Activated naive CD8-positive, alpha-beta T cell treated with anti-CD3 and anti-CD28 coated beads, Interleukin-2, amount 50 U/mL, for 24 hours (primary cell): ENCODE measurements at regions not wholly inside any gene's neighbourhood (a gene's known extent, or its start where the extent isn't known, plus 50 kb on each side); places are given as distances from the start of the nearest gene placed in this dataset.

Source experiments
- ATAC-seq: fragments of 150-1000 bp; cut with Tn5 transposase; one replicate; pipeline ENCODE4 v1.10.0; 2021
- DNase-seq: peaks from one replicate; pipeline ENCODE4 v3.0.0; 2021
- H3K27ac Mint-ChIP-seq: one replicate; pipeline ENCODE4 v1.8.0; 2021; ENCODE audit warnings: mild to moderate bottlenecking, mixed read lengths
- H3K27me3 Mint-ChIP-seq: one replicate; pipeline ENCODE4 v1.8.0; 2021; ENCODE audit warnings: mixed read lengths
- H3K36me3 Mint-ChIP-seq: one replicate; pipeline ENCODE4 v1.8.0; 2021; ENCODE audit warnings: low read depth, mixed read lengths
- H3K4me1 Mint-ChIP-seq: one replicate; pipeline ENCODE4 v1.8.0; 2021; ENCODE audit warnings: mixed read lengths
- H3K4me3 Mint-ChIP-seq: one replicate; pipeline ENCODE4 v1.8.0; 2021; ENCODE audit warnings: mild to moderate bottlenecking, moderate library complexity, mixed read lengths
- H3K9me3 Mint-ChIP-seq: one replicate; pipeline ENCODE4 v1.8.0; 2021; ENCODE audit warnings: mixed read lengths

DNA sequence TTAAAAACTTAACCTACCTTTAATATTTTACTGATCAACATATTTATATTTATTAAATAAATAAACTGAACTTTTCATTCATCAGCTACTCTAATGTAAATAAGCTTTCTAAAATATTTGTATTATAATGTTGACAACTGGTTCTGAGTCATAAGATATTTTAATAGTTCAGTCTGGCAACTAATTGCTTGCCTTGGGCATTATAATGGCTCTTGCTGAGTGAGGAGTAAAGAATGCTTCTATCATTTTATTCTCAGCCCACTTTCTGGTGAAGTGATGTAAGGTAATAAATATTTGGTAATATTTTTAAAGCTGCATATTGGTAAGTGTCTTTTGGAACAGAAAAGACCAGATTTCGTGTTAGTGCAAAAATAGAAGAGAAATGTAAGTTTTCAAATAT lies 81.5 kb downstream of the DIPK2A start:
- ATAC-seq, result no peak
- DNase-seq, result no peak
- H3K9me3 Mint-ChIP-seq, result no peaks in the 10 kb centered on the region
- H3K4me1 Mint-ChIP-seq, result no peaks in the 10 kb centered on the region
- H3K36me3 Mint-ChIP-seq, result no peaks in the 10 kb centered on the region
- no peak overlapping the region for H3K27ac Mint-ChIP-seq
- no peaks in the 10 kb centered on the region for H3K27me3 Mint-ChIP-seq
- H3K4me3 Mint-ChIP-seq, result no peak overlapping the region

DNA sequence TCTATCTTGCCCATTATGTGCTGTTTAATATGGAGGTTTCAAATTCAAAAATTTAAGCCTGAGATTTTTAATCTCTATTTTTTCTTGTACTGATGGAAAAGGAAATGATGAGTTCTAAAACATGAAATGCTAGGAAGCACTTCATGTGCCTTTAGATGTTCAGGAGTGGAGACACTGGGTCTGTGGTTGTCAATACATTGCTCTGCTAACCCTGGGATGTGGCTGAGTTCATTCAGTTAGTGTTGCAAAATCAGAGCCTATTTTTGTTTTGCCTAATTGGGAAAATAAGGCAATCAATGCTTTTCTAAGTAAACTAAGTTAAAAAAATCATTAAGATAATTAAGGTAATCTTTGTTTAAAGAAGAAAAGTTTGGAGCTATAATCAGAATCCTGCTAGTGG lies 83.1 kb downstream of the DIPK2A start:
- Mint-ChIP-seq H3K27ac (no peak overlapping the region), H3K36me3 (no peaks in the 10 kb centered on the region), H3K4me1 (no peaks in the 10 kb centered on the region)

DNA sequence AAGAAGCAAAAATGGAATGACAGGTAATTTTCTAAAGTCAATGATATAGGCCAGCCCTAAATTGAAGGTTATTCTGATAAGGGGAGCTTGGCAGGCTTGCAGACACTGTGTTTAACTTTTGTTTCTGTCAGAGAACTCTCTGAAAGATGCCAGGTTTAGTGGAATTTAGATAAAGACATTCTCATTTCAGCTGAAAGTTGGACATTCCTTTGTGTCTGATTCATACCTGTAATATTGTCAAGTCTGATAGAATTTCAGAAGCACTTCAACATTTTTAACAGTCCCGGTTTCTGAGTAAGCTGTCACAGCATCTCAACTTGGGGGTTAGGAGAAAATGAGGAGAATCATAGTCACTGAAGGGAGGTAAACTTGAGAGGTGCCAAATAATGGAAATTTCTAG lies 84.0 kb downstream of the DIPK2A start:
- Mint-ChIP-seq H3K4me1 (no peaks in the 10 kb centered on the region), H3K27ac (no peak overlapping the region), H3K4me3 (no peak overlapping the region), H3K36me3 (no peaks in the 10 kb centered on the region), H3K9me3 (no peaks in the 10 kb centered on the region), H3K27me3 (no peaks in the 10 kb centered on the region)
- ATAC-seq (no peak), DNase-seq (no peak)

More for the DNA sequence above, 83.1 kb downstream of the DIPK2A start:
- no peaks in the 10 kb centered on the region for H3K9me3 Mint-ChIP-seq
- ATAC-seq, result no peak
- no peaks in the 10 kb centered on the region for H3K27me3 Mint-ChIP-seq
- no peak for DNase-seq
- no peak overlapping the region for H3K4me3 Mint-ChIP-seq

DNA sequence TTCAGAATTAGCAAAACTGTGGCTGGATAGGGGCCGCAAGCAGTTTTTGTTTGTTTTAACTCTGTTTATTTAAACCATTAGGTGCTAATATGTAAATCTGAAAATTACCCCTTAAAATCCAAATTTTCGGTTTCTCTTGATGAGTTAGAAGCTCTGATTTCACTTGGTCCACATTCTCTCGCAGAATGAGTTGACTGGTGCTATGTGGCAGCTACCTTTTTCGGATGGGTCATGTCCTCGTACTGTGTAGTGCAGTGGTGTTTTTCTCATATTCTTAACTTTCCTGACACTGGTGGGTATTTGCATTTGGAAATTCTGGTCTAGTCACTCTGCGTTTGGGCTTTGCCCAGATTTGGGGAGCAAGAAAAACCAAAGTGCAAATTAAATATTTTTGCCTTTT lies 87.1 kb downstream of the DIPK2A start:
- Mint-ChIP-seq H3K27ac (no peak overlapping the region), H3K36me3 (no peaks in the 10 kb centered on the region), H3K4me3 (no peak overlapping the region), H3K9me3 (no peaks in the 10 kb centered on the region), H3K27me3 (no peaks in the 10 kb centered on the region), H3K4me1 (no peaks in the 10 kb centered on the region)
- DNase-seq, result no peak
- no peak for ATAC-seq

DNA sequence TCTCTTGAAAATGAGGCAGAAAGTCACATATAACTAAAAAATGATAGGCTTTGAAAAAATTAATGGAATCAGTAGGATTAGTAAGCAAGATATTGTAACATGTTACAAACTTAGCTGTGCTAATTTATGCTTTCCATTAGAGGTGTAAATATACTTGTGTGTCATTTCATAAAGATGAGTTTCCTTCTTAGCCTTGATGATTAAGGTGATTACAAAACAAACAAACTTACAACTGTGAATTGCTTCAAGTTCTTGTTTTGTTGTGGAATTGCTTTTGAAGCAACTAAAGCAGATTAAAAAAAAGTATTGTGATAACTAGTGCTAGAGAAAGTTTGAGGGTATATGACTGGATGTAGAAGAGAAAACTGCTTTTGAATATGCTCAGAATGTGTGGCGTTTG lies 87.9 kb downstream of the DIPK2A start:
- Mint-ChIP-seq H3K9me3 (no peaks in the 10 kb centered on the region), H3K36me3 (no peaks in the 10 kb centered on the region), H3K27ac (no peak overlapping the region), H3K4me1 (no peaks in the 10 kb centered on the region), H3K27me3 (no peaks in the 10 kb centered on the region), H3K4me3 (no peak overlapping the region)
- DNase-seq, result no peak
- no peak for ATAC-seq

DNA sequence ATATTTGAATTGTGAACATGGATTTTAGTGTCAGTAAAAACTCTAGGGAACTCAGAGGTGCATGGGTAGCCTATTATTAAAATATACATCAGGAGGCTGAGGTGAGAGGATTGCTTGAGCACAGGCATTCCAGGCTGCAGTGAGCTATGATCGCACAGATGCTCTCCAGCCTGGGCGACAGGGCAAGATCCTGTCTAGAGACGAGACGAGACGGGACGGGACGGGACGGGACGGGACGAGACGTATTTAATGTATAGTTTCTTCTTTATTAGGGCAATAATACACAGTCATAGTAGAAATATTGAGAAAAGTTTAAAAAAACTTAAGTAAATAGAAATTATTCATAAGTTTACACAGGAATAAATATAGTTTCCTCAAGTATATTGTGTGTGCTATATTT lies 89.3 kb downstream of the DIPK2A start:
- DNase-seq (no peak), ATAC-seq (no peak)
- Mint-ChIP-seq H3K4me1 (no peaks in the 10 kb centered on the region), H3K27me3 (no peaks in the 10 kb centered on the region), H3K4me3 (no peak overlapping the region), H3K27ac (no peak overlapping the region), H3K36me3 (no peaks in the 10 kb centered on the region), H3K9me3 (no peaks in the 10 kb centered on the region)

DNA sequence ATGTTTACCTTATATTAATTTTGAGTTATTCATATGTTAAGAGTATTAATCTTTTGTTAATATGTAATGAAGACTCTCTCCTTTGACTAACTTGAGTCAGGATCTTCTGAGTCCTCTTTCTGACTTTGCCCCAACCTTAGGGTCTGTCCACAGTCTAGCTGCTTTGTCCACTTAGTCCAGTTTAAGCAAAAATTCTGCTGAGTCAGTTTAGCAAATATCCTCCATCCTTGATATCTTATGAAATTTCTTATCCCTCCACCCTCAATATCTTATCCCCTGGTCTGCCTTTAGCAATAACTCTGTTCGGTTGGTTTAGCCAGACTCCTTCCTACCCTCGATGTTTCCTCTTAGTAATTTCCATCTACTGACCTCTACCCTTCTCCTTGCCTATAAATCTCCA lies 91.7 kb downstream of the DIPK2A start:
- no peaks in the 10 kb centered on the region for H3K36me3 Mint-ChIP-seq
- no peaks in the 10 kb centered on the region for H3K27me3 Mint-ChIP-seq
- ATAC-seq (no peak), DNase-seq (no peak)
- H3K4me1 Mint-ChIP-seq, result no peaks in the 10 kb centered on the region
- H3K4me3 Mint-ChIP-seq, result no peak overlapping the region
- no peaks in the 10 kb centered on the region for H3K9me3 Mint-ChIP-seq
- no peak overlapping the region for H3K27ac Mint-ChIP-seq

DNA sequence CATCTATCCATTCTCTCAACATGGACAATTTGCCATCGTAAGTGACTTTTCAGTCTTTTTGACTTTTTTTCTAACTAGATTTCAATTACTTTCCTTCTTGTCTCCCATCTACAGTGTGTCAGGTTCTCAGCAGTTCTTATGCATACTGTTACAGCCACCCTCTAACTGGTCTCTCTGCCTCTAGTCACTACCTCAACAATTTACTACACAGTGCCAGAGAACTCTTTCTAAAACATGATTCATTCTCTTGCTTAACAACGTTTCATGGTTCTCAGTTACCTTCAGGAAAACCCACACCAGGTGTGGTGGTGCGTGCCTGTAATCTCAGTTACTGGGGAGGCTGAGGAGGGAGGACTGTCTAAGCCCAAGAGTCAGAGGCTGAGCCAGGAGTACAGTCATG lies 95.4 kb downstream of the DIPK2A start:
- no peak for DNase-seq
- ATAC-seq, result no peak
- Mint-ChIP-seq H3K36me3 (peaks cover 2% of the 10 kb centered on the region), H3K9me3 (peaks cover 19% of the 10 kb centered on the region), H3K4me3 (no peak overlapping the region), H3K27me3 (no peaks in the 10 kb centered on the region), H3K4me1 (no peaks in the 10 kb centered on the region), H3K27ac (no peak overlapping the region)

DNA sequence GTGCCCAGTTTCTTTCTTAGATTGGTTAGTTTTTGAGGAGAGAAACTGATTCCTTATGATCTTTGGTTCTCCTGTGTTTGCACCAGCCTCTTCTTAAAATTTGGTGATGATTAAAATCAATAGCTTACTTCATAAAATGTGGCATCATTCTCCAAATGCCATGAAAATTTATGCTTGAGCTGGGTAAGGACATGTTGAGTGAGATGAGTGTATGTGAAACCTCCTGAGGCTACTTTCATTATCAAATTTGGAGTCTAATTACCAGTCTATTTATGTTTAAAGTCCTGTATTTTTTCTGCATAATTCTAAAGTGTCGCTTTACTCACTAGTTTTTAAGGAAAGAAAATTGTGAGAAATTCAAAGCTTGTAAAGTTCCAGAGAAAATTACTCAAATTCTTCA lies 102.1 kb downstream of the DIPK2A start:
- H3K9me3 Mint-ChIP-seq, result peaks cover 32% of the 10 kb centered on the region
- H3K4me3 Mint-ChIP-seq, result no peak overlapping the region
- no peak overlapping the region for H3K27ac Mint-ChIP-seq
- no peak for ATAC-seq
- no peak for DNase-seq
- no peaks in the 10 kb centered on the region for H3K4me1 Mint-ChIP-seq
- H3K27me3 Mint-ChIP-seq, result no peaks in the 10 kb centered on the region
- peaks cover 2% of the 10 kb centered on the region for H3K36me3 Mint-ChIP-seq

DNA sequence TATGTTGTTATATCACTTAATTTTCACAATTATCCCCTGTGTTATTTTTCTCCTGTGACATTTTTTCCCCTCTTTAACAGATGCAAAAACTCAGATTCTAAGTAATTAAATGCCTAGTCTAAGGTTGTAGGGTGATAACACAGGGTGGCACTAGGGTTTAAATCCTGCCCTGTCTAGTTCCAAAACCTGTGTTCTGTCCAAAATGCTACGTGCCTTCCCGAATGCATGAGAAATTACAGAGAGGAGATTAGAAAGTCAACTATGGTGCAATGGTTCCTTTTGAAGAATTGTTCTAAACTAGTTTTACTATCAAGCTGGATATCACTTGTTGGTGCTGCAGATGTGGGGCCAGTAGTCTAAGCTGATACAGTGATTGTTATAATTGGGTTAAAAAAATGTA lies 108.0 kb downstream of the DIPK2A start:
- no peak for ATAC-seq
- H3K27me3 Mint-ChIP-seq, result no peaks in the 10 kb centered on the region
- H3K4me3 Mint-ChIP-seq, result no peak overlapping the region
- H3K9me3 Mint-ChIP-seq, result no peaks in the 10 kb centered on the region
- no peak for DNase-seq
- H3K36me3 Mint-ChIP-seq, result no peaks in the 10 kb centered on the region
- no peaks in the 10 kb centered on the region for H3K4me1 Mint-ChIP-seq
- H3K27ac Mint-ChIP-seq, result no peak overlapping the region

DNA sequence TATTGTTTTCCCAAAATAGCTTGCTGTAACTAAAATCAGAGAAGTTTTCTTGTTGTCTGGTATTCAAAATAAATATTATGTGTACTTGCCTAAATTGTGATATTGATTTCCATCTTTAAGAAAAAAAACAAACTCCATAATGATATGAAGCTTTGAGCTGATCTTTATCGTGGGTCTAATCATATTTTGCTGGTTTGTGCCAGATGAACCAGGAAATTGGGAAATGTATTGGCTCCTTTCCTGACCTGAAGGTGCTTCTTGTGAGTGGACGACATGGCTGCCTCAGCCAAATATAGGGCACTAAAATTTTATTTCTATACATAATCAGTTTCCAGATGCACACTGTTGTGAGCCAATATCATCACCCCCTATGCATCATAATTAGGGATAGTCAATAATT lies 113.3 kb downstream of the DIPK2A start:
- Mint-ChIP-seq H3K9me3 (no peaks in the 10 kb centered on the region), H3K4me3 (no peak overlapping the region), H3K27ac (no peak overlapping the region), H3K36me3 (no peaks in the 10 kb centered on the region), H3K27me3 (no peaks in the 10 kb centered on the region), H3K4me1 (no peaks in the 10 kb centered on the region)
- ATAC-seq, result no peak
- no peak for DNase-seq

DNA sequence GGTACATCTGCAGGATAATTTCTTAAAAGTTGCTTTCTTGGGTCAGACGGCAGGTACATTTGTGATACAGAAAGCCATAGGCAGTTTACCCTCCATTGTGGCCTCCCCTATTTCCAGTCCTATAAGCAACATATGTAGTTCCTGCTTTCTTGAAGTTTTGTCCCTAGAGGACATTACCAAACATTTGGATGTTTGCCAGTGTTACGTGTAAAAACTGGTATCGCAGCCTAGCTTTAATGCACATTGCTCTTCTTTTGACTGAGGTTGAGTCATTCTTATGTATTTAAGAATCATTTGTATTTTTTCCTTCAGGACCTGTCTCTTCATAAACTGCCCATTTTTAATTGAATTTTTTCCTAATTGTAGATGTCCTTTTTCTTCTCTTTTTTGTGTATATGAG lies 114.3 kb downstream of the DIPK2A start:
- Mint-ChIP-seq H3K4me1 (no peaks in the 10 kb centered on the region), H3K36me3 (no peaks in the 10 kb centered on the region), H3K4me3 (no peak overlapping the region), H3K27ac (no peak overlapping the region), H3K27me3 (no peaks in the 10 kb centered on the region), H3K9me3 (no peaks in the 10 kb centered on the region)
- DNase-seq (no peak), ATAC-seq (no peak)

DNA sequence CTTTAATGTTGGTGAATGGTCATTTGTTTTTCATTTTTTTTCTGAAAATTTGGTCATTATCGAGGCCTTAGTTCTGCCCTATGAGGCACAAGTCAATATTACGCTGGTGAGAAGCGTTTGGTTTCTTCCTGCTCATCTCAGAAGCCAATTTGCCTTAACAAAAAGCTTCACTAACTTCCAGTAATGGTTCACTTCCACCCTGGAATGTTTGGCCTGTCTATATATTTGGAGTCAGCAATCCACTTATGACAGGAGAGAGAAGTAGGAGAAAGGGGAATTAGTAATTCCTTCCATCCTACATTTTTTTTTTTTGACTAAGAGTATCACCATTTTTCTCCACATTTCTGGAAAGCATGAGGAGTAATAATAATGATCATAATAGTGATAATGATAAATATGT lies 124.4 kb downstream of the DIPK2A start:
- Mint-ChIP-seq H3K36me3 (no peaks in the 10 kb centered on the region), H3K4me1 (no peaks in the 10 kb centered on the region), H3K27ac (no peak overlapping the region), H3K27me3 (peaks cover 3% of the 10 kb centered on the region), H3K4me3 (no peak overlapping the region), H3K9me3 (no peaks in the 10 kb centered on the region)
- ATAC-seq (no peak), DNase-seq (no peak)

DNA sequence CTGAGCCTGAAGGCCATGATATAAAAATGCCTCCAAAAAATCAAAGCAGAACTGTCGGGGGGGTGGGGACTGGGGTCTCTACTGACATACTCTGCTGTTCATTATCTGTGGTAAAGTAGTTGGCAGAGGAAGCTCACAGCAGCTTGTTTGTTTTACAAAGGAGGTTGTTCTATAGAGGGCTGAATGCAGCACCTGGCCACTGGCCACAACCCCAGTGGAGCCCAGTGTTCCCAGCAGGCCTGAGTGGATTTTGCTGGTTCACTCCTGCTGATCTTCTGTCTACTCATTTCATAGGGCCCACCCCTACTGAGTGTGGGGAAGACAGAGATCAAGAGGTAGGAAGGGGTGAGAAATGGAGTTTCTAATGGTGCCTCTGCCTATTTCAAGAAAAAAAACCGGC lies 125.5 kb downstream of the DIPK2A start:
- Mint-ChIP-seq H3K36me3 (no peaks in the 10 kb centered on the region), H3K27me3 (peaks cover 3% of the 10 kb centered on the region), H3K4me1 (no peaks in the 10 kb centered on the region), H3K27ac (no peak overlapping the region), H3K4me3 (no peak overlapping the region), H3K9me3 (no peaks in the 10 kb centered on the region)
- no peak for DNase-seq
- no peak for ATAC-seq

DNA sequence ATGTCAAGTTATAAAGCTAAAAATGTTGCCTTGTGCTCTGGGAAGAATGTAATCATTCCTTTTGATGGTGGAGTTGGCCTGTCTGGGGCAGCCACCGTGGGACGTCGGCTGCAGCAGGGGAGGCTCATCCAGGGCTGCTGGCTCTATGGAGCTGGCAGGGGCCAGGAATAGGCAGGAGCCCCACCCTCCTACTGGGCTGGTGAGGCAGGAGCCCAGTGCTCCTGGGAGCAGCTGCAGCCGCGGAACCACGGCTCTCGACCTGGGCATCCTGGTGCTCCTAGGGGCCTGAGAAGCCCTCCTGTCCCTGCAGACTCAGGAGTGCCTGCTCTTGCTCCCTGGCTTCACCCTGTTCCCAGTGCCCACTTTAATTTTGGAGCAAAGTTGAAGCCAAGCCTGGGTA lies 127.1 kb downstream of the DIPK2A start:
- Mint-ChIP-seq H3K27ac (no peak overlapping the region), H3K4me1 (no peaks in the 10 kb centered on the region), H3K36me3 (no peaks in the 10 kb centered on the region), H3K27me3 (peaks cover 3% of the 10 kb centered on the region), H3K4me3 (no peak overlapping the region), H3K9me3 (no peaks in the 10 kb centered on the region)
- DNase-seq (no peak), ATAC-seq (no peak)

DNA sequence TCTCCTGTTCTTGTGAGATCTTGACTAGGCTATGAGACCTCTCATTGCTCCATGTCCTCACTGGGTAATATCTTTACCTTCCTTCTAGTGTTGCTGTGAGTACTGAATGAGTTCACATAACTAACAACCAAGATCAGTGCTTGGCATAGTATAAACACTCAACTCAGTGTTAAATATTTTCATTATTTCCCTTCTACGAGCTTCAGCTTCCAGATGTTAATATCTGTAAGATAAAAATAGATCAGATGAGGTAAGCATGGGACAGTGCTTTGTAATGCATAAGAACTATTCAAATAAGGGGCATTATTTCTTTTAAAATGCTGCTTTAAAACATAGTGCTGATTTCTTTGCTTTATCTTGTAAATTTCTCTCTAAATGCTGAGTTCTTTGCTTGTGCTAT lies 130.8 kb downstream of the DIPK2A start:
- Mint-ChIP-seq H3K4me1 (no peaks in the 10 kb centered on the region), H3K4me3 (no peak overlapping the region), H3K27me3 (no peaks in the 10 kb centered on the region), H3K36me3 (no peaks in the 10 kb centered on the region), H3K9me3 (no peaks in the 10 kb centered on the region), H3K27ac (no peak overlapping the region)
- ATAC-seq (no peak), DNase-seq (no peak)
